Duodenal mucosa (tissue), 2 donors: ENCODE measurements at regions not wholly inside any gene's neighbourhood (a gene's known extent, or its start where the extent isn't known, plus 50 kb on each side); places are given as distances from the start of the nearest gene placed in this dataset.

Source experiments
- H3K27ac ChIP-seq: one replicate; pipeline ENCODE4 v1.7.0; 2013; ENCODE audit warnings: low read depth, low read length
- H3K27me3 ChIP-seq, 2 donors: one replicate each; pipeline ENCODE4 v1.7.0; 2013; ENCODE audit warnings: low read length in 2 of 2, control low read depth in 1 of 2; ENCODE audit not compliant: insufficient read depth in 2 of 2, control insufficient read depth in 1 of 2
- H3K36me3 ChIP-seq, 2 donors: one replicate each; pipeline ENCODE4 v1.7.0; 2013; ENCODE audit warnings: low read length in 2 of 2, control low read depth in 1 of 2; ENCODE audit not compliant: insufficient read depth in 2 of 2, control insufficient read depth in 1 of 2
- H3K4me1 ChIP-seq, 2 donors: one replicate each; pipeline ENCODE4 v1.7.0; 2013; ENCODE audit warnings: low read length in 2 of 2, control low read depth in 1 of 2; ENCODE audit not compliant: insufficient read depth in 2 of 2, control insufficient read depth in 1 of 2
- H3K4me3 ChIP-seq, 2 donors: one replicate each; pipeline ENCODE4 v1.7.0; 2013; ENCODE audit warnings: low read length in 2 of 2, low read depth in 1 of 2
- H3K9ac ChIP-seq, 2 donors: one replicate each; pipeline ENCODE4 v1.7.0; 2013; ENCODE audit warnings: low read length in 2 of 2, low read depth in 1 of 2
- H3K9me3 ChIP-seq, 2 donors: one replicate each; pipeline ENCODE4 v1.7.0; 2013; ENCODE audit warnings: low read length in 2 of 2, control low read depth in 1 of 2; ENCODE audit not compliant: control insufficient read depth in 1 of 2

DNA sequence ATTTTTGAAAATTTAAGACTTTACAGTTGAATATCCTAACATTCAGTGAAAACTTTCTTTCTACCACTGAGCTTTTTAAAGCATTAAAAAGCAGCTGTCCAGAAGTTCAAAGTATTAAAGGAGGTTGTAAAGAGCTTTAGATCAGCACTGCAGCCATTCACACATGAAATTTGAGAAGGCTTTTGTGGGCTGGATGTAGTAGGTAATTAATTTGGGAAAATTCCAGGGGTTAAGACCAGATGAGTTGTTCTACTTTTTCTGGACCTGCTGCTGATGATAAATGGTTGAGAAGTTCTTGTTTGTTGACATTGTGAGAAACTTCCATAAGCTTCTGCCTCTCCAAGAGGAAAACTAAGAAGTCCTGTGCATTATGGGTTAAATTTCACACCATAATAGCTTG is 1779.6 kb upstream of the PRR20A start:
- no peak overlapping the region for H3K9ac ChIP-seq
- H3K9me3 ChIP-seq = peaks cover 4 to 6% of the 10 kb centered on the region in 2 donors
- no peaks in the 10 kb centered on the region for H3K36me3 ChIP-seq
- no peaks in the 10 kb centered on the region for H3K27me3 ChIP-seq
- H3K27ac ChIP-seq = no peak overlapping the region
- no peaks in the 10 kb centered on the region for H3K4me1 ChIP-seq
- H3K4me3 ChIP-seq = no peak overlapping the region

DNA sequence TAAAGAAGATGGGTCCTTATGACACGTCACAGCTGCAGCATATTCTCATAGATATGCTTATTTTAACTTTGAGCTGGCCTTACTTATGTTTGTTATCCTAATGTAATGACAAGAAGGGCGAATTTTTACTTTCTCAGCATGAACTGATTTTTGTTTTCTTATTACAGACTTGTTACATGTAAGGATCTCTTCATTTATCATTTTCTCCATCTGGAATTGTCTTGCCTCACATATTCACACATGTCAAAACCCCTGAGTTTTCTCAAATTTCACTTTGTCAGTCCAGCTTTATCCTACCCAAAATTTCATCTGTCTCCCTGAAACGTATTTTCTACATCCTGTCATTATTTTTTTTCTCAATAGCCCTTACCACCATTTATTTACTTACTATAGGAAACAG is 1774.0 kb upstream of the PRR20A start:
- no peak overlapping the region for H3K4me3 ChIP-seq
- no peak overlapping the region for H3K27ac ChIP-seq
- peaks cover 2 to 7% of the 10 kb centered on the region in 2 donors for H3K9me3 ChIP-seq
- H3K4me1 ChIP-seq = no peaks in the 10 kb centered on the region
- no peak overlapping the region for H3K9ac ChIP-seq
- H3K36me3 ChIP-seq = no peaks in the 10 kb centered on the region
- H3K27me3 ChIP-seq = no peaks in the 10 kb centered on the region

DNA sequence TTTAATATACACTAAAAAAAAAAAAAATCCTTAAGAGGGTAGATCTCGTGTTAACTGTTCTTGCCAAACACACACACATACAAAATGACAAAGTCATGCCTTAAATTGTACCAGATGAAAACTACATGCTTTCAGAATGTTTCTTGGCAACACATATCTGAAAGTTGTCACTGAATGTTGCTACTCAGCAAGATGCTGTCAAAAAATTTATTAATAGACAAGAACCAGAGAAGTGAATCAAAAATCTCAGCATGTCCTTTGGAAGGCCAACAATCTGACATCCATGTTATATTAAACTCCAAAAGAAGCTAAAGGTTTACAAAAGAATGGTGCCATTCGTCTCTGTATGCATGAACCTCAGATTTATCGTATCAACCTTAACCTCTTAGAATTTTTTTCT is 1746.2 kb upstream of the PRR20A start:
- Histone ChIP-seq H3K36me3 (no peaks in the 10 kb centered on the region), H3K9ac (no peak overlapping the region), H3K9me3 (peaks cover 2 to 9% of the 10 kb centered on the region in 2 donors), H3K27me3 (no peaks in the 10 kb centered on the region), H3K4me3 (no peak overlapping the region), H3K4me1 (no peaks in the 10 kb centered on the region), H3K27ac (no peak overlapping the region)

DNA sequence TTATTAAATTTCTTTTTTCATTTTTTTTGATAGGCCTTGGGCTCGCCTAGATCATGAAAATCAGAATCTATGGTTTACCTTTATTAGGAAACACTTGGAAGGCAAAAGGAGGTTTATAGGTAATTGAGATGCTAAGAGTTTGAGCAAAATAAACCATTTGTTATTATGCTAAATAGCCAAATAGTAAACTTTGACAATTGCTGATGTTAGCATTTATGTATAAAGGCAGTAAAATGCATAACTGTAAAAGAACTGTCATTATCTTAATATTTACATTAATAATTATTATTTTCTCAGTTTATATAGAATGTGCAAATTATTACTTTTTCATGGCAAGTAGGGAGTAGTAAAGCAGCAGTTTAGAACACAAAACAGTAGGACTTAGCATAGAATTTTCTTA is 1737.8 kb upstream of the PRR20A start:
- H3K27ac ChIP-seq = no peak overlapping the region

DNA sequence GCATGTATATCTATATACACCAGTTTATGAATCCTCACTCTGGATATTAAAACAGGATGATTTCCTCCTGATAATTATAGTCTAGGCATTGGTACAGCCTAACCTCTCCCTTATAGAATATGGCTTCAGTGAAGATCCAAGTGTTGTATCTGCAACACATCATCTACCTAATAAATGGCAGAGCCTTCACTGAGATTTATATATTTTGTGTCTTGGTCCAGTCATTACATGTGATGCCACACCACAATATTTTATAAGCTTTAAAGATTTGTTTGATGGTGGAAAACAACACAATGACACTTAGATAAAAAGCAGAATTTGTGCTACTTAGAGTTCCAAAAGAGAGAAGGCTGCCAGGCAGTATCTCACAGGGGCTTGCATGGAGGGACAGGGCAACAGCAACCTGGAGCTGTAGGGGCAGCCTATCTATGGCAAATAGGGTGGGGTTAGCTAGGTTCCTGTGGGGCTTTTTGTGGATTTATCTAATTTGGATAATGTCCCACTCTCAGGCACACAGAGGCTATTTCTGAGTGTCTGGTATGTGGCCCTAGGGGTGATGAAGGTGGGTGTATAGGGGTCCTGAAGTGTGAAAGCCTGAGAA is 1736.7 kb upstream of the PRR20A start:
- Histone ChIP-seq H3K9me3 (peaks cover 0 to 6% of the 10 kb centered on the region in 2 donors), H3K27me3 (no peaks in the 10 kb centered on the region), H3K27ac (no peak overlapping the region), H3K4me3 (no peak overlapping the region), H3K36me3 (no peaks in the 10 kb centered on the region), H3K9ac (no peak overlapping the region), H3K4me1 (no peaks in the 10 kb centered on the region)

More for the DNA sequence above, 1737.8 kb upstream of the PRR20A start:
- H3K9me3 ChIP-seq = peaks cover 0 to 6% of the 10 kb centered on the region in 2 donors
- no peak overlapping the region for H3K4me3 ChIP-seq
- no peaks in the 10 kb centered on the region for H3K36me3 ChIP-seq
- H3K9ac ChIP-seq = no peak overlapping the region
- no peaks in the 10 kb centered on the region for H3K27me3 ChIP-seq
- no peaks in the 10 kb centered on the region for H3K4me1 ChIP-seq

DNA sequence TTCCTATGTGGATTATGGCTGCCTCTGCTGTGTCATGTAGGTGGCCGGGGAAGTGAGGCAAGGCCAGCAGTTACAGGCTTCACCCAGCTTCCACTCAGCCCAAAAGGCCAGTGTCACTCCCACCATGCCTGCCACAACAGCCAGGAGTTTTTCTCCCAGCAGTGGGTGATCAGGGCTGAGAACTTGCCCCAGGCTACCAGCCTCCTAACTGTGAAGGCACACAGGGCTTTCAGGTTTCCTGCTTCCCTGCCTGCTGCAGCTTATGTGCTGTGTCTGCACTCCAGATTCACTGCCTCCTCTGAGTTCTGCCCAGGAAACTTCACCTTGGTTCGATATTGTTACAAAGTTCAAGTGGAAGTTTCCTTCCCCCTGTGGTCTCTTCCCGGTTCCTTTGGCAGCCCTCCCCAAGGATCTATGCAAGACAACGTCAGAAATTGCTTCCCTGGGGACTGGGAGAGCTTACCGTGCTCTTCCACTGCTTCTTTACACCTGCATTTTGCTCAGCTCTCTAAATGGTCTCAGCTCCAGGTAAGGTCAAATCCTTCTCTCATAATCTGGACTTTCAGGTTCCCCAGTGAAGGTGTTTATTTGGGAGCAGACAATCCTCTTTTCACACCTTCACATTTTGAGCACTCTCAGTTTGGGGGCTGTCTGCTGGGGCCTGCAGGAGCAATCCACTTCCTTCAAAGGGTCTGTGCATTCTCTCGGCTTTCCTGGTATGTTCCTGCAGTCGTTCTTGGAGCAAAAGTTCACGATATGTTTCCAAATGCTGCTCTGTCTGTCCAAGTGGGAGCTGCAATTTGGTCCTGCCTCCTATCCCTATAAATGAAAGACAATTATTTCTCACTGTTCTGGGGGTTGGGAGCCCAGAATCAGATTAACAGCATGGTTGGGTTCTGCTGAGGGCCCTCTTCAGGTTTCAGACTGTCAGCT is 1730.1 kb upstream of the PRR20A start:
- Histone ChIP-seq H3K9ac (no peak overlapping the region), H3K9me3 (peaks cover 0 to 6% of the 10 kb centered on the region in 2 donors), H3K4me1 (no peaks in the 10 kb centered on the region), H3K4me3 (no peak overlapping the region), H3K27me3 (no peaks in the 10 kb centered on the region), H3K36me3 (no peaks in the 10 kb centered on the region), H3K27ac (no peak overlapping the region)

DNA sequence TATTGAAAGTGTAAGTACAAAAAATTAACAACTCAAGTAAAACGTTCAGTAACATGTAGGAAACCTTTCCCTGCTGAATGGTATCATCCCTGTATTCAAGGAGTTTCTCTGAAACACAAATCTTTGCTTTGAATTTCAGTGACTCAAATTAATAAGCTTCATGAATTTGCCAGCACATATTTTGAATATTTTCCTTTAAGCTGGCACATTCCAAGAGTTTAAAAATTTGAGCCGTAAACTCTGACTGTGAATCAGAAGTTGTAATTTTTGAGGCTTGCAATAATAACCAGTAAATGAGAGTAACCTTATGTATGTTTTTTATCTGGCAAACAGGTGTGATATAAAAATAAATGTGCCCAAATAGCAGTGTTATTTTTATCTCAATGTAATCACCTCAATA is 1722.6 kb upstream of the PRR20A start:
- Histone ChIP-seq H3K9me3 (no peaks in the 10 kb centered on the region), H3K36me3 (no peaks in the 10 kb centered on the region), H3K27me3 (no peaks in the 10 kb centered on the region), H3K9ac (no peak overlapping the region), H3K4me1 (no peaks in the 10 kb centered on the region), H3K4me3 (no peak overlapping the region), H3K27ac (no peak overlapping the region)

DNA sequence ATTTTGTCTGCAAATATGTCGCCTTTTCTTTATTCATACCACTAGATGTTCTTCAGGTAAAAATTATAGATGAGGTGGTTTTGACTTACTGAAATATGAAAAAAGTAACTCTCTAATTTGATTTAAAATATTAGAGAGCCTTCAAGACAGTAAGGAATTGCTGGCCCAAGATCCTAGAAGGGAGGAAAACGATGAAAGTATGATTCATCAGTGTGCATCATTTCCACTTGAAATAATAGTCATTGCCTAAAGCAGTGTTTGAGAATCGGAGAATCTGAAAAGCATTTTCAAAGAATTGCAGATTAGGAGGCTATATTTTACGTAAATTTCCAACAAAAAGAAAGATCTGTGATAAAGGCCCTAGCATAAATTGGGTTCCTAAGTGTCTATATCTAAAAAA is 1707.9 kb upstream of the PRR20A start:
- no peak overlapping the region for H3K27ac ChIP-seq
- H3K9ac ChIP-seq = no peak overlapping the region
- H3K27me3 ChIP-seq = no peaks in the 10 kb centered on the region
- peaks cover 8% of the 10 kb centered on the region in 2 donors for H3K9me3 ChIP-seq
- no peak overlapping the region for H3K4me3 ChIP-seq
- H3K36me3 ChIP-seq = no peaks in the 10 kb centered on the region
- H3K4me1 ChIP-seq = no peaks in the 10 kb centered on the region

DNA sequence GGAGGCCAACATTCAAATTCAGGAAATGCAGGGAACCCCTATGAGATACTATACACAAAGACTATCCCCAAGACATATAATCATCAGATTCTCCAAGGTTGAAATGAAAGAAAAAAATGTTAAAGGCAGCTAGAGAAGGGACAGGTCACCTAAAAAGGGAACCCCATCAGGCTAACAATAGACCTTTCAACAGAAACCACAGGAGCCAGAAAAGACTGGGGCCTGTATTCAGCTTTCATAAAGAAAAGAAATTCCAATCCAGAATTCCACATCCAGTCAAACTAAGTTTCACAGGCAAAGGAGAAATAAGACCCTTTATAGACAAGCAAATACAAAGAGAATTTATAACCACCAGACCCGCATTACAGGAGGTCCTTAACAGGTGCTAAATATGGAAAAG is 1703.6 kb upstream of the PRR20A start:
- H3K9ac ChIP-seq = no peak overlapping the region
- no peak overlapping the region for H3K4me3 ChIP-seq
- no peaks in the 10 kb centered on the region for H3K27me3 ChIP-seq
- no peaks in the 10 kb centered on the region for H3K36me3 ChIP-seq
- H3K27ac ChIP-seq = no peak overlapping the region
- peaks cover 8 to 11% of the 10 kb centered on the region in 2 donors for H3K9me3 ChIP-seq
- H3K4me1 ChIP-seq = no peaks in the 10 kb centered on the region

DNA sequence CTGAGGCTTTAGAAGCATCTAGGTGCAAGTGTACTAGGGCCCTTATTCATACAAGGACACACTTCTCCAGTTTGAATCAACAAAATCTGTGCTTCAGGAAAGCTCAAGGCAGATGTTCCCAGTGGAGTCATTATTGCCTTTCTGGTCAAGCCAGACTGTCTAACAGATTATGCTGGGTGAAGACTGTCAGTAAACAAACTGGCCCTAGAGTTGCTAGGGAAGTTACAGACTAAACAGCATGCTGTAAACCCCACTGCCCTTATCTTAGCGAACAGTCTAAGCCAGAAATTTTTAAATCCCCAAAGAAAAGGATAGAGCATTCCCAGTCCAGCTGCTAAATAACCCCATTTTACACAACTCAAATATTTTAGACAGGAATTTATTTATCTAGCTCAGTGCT is 1701.3 kb upstream of the PRR20A start:
- H3K27ac ChIP-seq = no peak overlapping the region
- no peaks in the 10 kb centered on the region for H3K27me3 ChIP-seq
- H3K9me3 ChIP-seq = peaks cover 8 to 10% of the 10 kb centered on the region in 2 donors
- no peaks in the 10 kb centered on the region for H3K4me1 ChIP-seq
- no peaks in the 10 kb centered on the region for H3K36me3 ChIP-seq
- H3K9ac ChIP-seq = no peak overlapping the region
- H3K4me3 ChIP-seq = no peak overlapping the region
